NT2/D1 (cell line): ENCODE measurements at regions not wholly inside any gene's neighbourhood (a gene's known extent, or its start where the extent isn't known, plus 50 kb on each side); places are given as distances from the start of the nearest gene placed in this dataset.

Experiments used
- SUZ12 ChIP-seq: IDR thresholded peaks from 2 replicates; pipeline ENCODE4 v1.6.1; 2011; ENCODE audit not compliant: insufficient read length, insufficient read depth; ENCODE audit errors: extremely low read depth
- YY1 ChIP-seq: IDR thresholded peaks from 2 replicates; pipeline ENCODE4 v1.6.1; 2011; ENCODE audit not compliant: insufficient read length, insufficient read depth

GRCh38 chr16:79981814-79982213 is 381.3 kb upstream of the MAF start:
- TF ChIP-seq YY1, result no peak
- no peak for TF ChIP-seq SUZ12
